ENCODE measurements at regions not wholly inside any gene's neighbourhood (a gene's known extent, or its start where the extent isn't known, plus 50 kb on each side); places are given as distances from the start of the nearest gene placed in this dataset.

DNA sequence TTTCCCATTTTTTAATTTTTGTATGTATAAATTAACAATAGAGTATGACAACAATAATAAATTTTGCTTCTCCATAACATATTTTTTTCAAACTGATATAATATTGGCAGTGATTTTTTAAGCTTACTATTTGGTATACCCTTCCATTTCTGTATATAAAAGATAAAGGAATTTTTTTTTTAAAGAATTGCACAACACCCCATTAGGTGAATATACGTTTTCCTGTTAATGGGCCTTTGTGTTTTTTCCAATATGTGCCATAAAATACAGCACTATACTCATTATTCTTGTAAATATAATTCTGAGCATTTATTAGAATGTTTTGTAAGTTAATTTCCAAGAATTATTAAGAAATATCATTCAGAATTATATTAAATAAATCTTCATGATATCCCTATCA lies 515.2 kb upstream of the RGS18 start:
- TF ChIP-seq ZNF274 (IDR thresholded peaks at IDR 0.05; ENCODE audit: low read depth, low read length) (no peak), SUZ12 (IDR thresholded peaks at IDR 0.05; ENCODE audit: extremely low read depth, insufficient read depth, insufficient read length) (no peak), YY1 (IDR thresholded peaks at IDR 0.05; ENCODE audit: insufficient read depth, insufficient read length) (no peak)
- DNase-seq (ENCODE audit: low read depth, low spot score) = no peak
- Histone ChIP-seq H3K9ac (ENCODE audit: insufficient read length, low read depth) (no peak overlapping the region), H3K36me3 (ENCODE audit: insufficient read depth, insufficient read length, low read length) (no peaks in the 10 kb centered on the region), H3K27me3 (ENCODE audit: insufficient read depth, insufficient read length) (no peaks in the 10 kb centered on the region), H3K4me3 (ENCODE audit: insufficient read length, low read depth) (no peak overlapping the region), H3K9me3 (ENCODE audit: insufficient read depth, low read length) (no peaks in the 10 kb centered on the region), H3K4me1 (ENCODE audit: insufficient read depth, insufficient read length) (no peaks in the 10 kb centered on the region)

- no peaks in the 10 kb centered on the region for H3K27me3 ChIP-seq (ENCODE audit: insufficient read depth, insufficient read length)
- no peaks in the 10 kb centered on the region for H3K36me3 ChIP-seq (ENCODE audit: insufficient read depth, insufficient read length, low read length)
- H3K4me3 ChIP-seq (ENCODE audit: insufficient read length, low read depth) = no peak overlapping the region
- TF ChIP-seq ZNF274 (IDR thresholded peaks at IDR 0.05; ENCODE audit: low read depth, low read length) = no peak
- no peak for TF ChIP-seq SUZ12 (IDR thresholded peaks at IDR 0.05; ENCODE audit: extremely low read depth, insufficient read depth, insufficient read length)
- no peak for TF ChIP-seq YY1 (IDR thresholded peaks at IDR 0.05; ENCODE audit: insufficient read depth, insufficient read length)
- DNase-seq (ENCODE audit: low read depth, low spot score) = no peak
- H3K9ac ChIP-seq (ENCODE audit: insufficient read length, low read depth) = no peak overlapping the region
- H3K4me1 ChIP-seq (ENCODE audit: insufficient read depth, insufficient read length) = no peaks in the 10 kb centered on the region
- H3K9me3 ChIP-seq (ENCODE audit: insufficient read depth, low read length) = no peaks in the 10 kb centered on the region
These were observed 509.3 kb upstream of the RGS18 start for GRCh38 chr1:191648939-191649338.

GRCh38 chr1:191662051-191662450 lies 496.2 kb upstream of the RGS18 start:
- Histone ChIP-seq H3K9ac (ENCODE audit: insufficient read length, low read depth) (no peak overlapping the region), H3K4me1 (ENCODE audit: insufficient read depth, insufficient read length) (no peaks in the 10 kb centered on the region), H3K4me3 (ENCODE audit: insufficient read length, low read depth) (no peak overlapping the region), H3K36me3 (ENCODE audit: insufficient read depth, insufficient read length, low read length) (no peaks in the 10 kb centered on the region), H3K9me3 (ENCODE audit: insufficient read depth, low read length) (no peaks in the 10 kb centered on the region), H3K27me3 (ENCODE audit: insufficient read depth, insufficient read length) (no peaks in the 10 kb centered on the region)
- TF ChIP-seq SUZ12 (IDR thresholded peaks at IDR 0.05; ENCODE audit: extremely low read depth, insufficient read depth, insufficient read length) = no peak
- no peak for TF ChIP-seq ZNF274 (IDR thresholded peaks at IDR 0.05; ENCODE audit: low read depth, low read length)
- no peak for TF ChIP-seq YY1 (IDR thresholded peaks at IDR 0.05; ENCODE audit: insufficient read depth, insufficient read length)
- no peak for DNase-seq (ENCODE audit: low read depth, low spot score)

- Histone ChIP-seq H3K9ac (ENCODE audit: insufficient read length, low read depth) (no peak overlapping the region), H3K4me3 (ENCODE audit: insufficient read length, low read depth) (no peak overlapping the region), H3K27me3 (ENCODE audit: insufficient read depth, insufficient read length) (no peaks in the 10 kb centered on the region), H3K9me3 (ENCODE audit: insufficient read depth, low read length) (no peaks in the 10 kb centered on the region), H3K4me1 (ENCODE audit: insufficient read depth, insufficient read length) (no peaks in the 10 kb centered on the region), H3K36me3 (ENCODE audit: insufficient read depth, insufficient read length, low read length) (no peaks in the 10 kb centered on the region)
- TF ChIP-seq ZNF274 (IDR thresholded peaks at IDR 0.05; ENCODE audit: low read depth, low read length) (no peak), SUZ12 (IDR thresholded peaks at IDR 0.05; ENCODE audit: extremely low read depth, insufficient read depth, insufficient read length) (no peak), YY1 (IDR thresholded peaks at IDR 0.05; ENCODE audit: insufficient read depth, insufficient read length) (no peak)
- no peak for DNase-seq (ENCODE audit: low read depth, low spot score)
These were observed 495.5 kb upstream of the RGS18 start for GRCh38 chr1:191662746-191663145.

- H3K27me3 ChIP-seq (ENCODE audit: insufficient read depth, insufficient read length) = no peaks in the 10 kb centered on the region
These were observed 489.7 kb upstream of the RGS18 start for GRCh38 chr1:191668525-191668924.

GRCh38 chr1:191669629-191670028 lies 488.6 kb upstream of the RGS18 start:
- H3K9ac ChIP-seq (ENCODE audit: insufficient read length, low read depth) = no peak overlapping the region
- H3K9me3 ChIP-seq (ENCODE audit: insufficient read depth, low read length) = no peaks in the 10 kb centered on the region
- H3K36me3 ChIP-seq (ENCODE audit: insufficient read depth, insufficient read length, low read length) = no peaks in the 10 kb centered on the region
- H3K4me1 ChIP-seq (ENCODE audit: insufficient read depth, insufficient read length) = no peaks in the 10 kb centered on the region
- no peaks in the 10 kb centered on the region for H3K27me3 ChIP-seq (ENCODE audit: insufficient read depth, insufficient read length)
- TF ChIP-seq SUZ12 (IDR thresholded peaks at IDR 0.05; ENCODE audit: extremely low read depth, insufficient read depth, insufficient read length) (no peak), ZNF274 (IDR thresholded peaks at IDR 0.05; ENCODE audit: low read depth, low read length) (no peak), YY1 (IDR thresholded peaks at IDR 0.05; ENCODE audit: insufficient read depth, insufficient read length) (no peak)
- DNase-seq (ENCODE audit: low read depth, low spot score) = no peak
- H3K4me3 ChIP-seq (ENCODE audit: insufficient read length, low read depth) = no peak overlapping the region

More at GRCh38 chr1:191668525-191668924, 489.7 kb upstream of the RGS18 start:
- DNase-seq (ENCODE audit: low read depth, low spot score) = no peak
- Histone ChIP-seq H3K4me1 (ENCODE audit: insufficient read depth, insufficient read length) (no peaks in the 10 kb centered on the region), H3K9me3 (ENCODE audit: insufficient read depth, low read length) (no peaks in the 10 kb centered on the region), H3K4me3 (ENCODE audit: insufficient read length, low read depth) (no peak overlapping the region), H3K36me3 (ENCODE audit: insufficient read depth, insufficient read length, low read length) (no peaks in the 10 kb centered on the region), H3K9ac (ENCODE audit: insufficient read length, low read depth) (no peak overlapping the region)
- TF ChIP-seq YY1 (IDR thresholded peaks at IDR 0.05; ENCODE audit: insufficient read depth, insufficient read length) (no peak), SUZ12 (IDR thresholded peaks at IDR 0.05; ENCODE audit: extremely low read depth, insufficient read depth, insufficient read length) (no peak), ZNF274 (IDR thresholded peaks at IDR 0.05; ENCODE audit: low read depth, low read length) (no peak)

- peaks cover 11% of the 10 kb centered on the region for H3K27me3 ChIP-seq (ENCODE audit: insufficient read depth, insufficient read length)
- TF ChIP-seq SUZ12 (IDR thresholded peaks at IDR 0.05; ENCODE audit: extremely low read depth, insufficient read depth, insufficient read length) (no peak), YY1 (IDR thresholded peaks at IDR 0.05; ENCODE audit: insufficient read depth, insufficient read length) (no peak), ZNF274 (IDR thresholded peaks at IDR 0.05; ENCODE audit: low read depth, low read length) (no peak)
- H3K36me3 ChIP-seq (ENCODE audit: insufficient read depth, insufficient read length, low read length) = no peaks in the 10 kb centered on the region
- H3K4me3 ChIP-seq (ENCODE audit: insufficient read length, low read depth) = no peak overlapping the region
- no peak for DNase-seq (ENCODE audit: low read depth, low spot score)
- no peaks in the 10 kb centered on the region for H3K4me1 ChIP-seq (ENCODE audit: insufficient read depth, insufficient read length)
- H3K9ac ChIP-seq (ENCODE audit: insufficient read length, low read depth) = no peak overlapping the region
- H3K9me3 ChIP-seq (ENCODE audit: insufficient read depth, low read length) = no peaks in the 10 kb centered on the region
These were observed 487.0 kb upstream of the RGS18 start for GRCh38 chr1:191671236-191671635.

Measured in NT2/D1 (cell line).